ENCODE measurements at regions not wholly inside any gene's neighbourhood (a gene's known extent, or its start where the extent isn't known, plus 50 kb on each side); places are given as distances from the start of the nearest gene placed in this dataset.
A peak's percentile ranks its signal among the peaks of the same experiment; 100 is the strongest.
"Not testable (repeated sequence)": the region's sequence is repeated elsewhere in the genome, so short reads cannot be mapped to it uniquely, and the experiment has no call there.

DNA sequence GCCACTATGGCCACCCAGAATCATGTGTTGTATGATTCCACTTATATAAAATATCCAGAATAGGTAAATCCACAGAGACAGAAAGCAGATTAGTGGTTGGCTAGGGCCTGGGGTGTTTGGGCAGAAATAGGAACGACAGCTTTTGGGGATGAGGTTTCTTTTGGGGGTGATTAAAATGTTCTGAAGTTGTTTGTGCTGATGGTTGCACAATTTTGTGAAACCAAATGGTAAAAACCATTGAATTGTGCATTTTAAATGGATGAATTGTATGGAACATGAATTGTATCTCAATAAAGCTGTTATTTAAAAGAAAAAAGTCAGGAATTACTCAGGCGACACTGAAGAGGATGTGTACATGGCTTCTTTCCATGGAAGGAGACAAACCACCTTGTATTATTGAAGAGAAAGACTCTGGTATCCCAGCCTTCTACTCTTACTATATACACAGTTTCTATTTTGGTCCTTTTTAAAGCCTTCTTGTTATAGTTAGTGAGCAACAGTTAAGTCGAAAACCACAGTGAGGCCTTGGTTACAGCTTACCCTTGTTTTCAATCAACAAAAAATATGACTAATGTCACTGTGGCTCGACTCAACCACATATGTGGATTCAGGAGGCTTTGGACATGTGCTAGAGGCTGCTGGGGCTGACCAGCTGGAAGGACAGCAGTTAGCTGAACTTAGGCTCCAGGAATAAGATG lies 57.1 kb upstream of the KMT2E start:
- Histone ChIP-seq H3K36me3 (ENCODE audit: low read depth) (no peaks in the 10 kb centered on the region), H3K27ac (ENCODE audit: poor library complexity, severe bottlenecking) (no peak overlapping the region), H3K4me1 (ENCODE audit: insufficient read depth, poor library complexity, severe bottlenecking) (peaks cover 5% of the 10 kb centered on the region), H3K9me3 (ENCODE audit: severe bottlenecking) (no peaks in the 10 kb centered on the region), H3K27me3 (ENCODE audit: insufficient read depth, poor library complexity, severe bottlenecking) (no peaks in the 10 kb centered on the region), H3K4me3 (ENCODE audit: severe bottlenecking) (no peak overlapping the region)
- TF ChIP-seq, protein P1, sequence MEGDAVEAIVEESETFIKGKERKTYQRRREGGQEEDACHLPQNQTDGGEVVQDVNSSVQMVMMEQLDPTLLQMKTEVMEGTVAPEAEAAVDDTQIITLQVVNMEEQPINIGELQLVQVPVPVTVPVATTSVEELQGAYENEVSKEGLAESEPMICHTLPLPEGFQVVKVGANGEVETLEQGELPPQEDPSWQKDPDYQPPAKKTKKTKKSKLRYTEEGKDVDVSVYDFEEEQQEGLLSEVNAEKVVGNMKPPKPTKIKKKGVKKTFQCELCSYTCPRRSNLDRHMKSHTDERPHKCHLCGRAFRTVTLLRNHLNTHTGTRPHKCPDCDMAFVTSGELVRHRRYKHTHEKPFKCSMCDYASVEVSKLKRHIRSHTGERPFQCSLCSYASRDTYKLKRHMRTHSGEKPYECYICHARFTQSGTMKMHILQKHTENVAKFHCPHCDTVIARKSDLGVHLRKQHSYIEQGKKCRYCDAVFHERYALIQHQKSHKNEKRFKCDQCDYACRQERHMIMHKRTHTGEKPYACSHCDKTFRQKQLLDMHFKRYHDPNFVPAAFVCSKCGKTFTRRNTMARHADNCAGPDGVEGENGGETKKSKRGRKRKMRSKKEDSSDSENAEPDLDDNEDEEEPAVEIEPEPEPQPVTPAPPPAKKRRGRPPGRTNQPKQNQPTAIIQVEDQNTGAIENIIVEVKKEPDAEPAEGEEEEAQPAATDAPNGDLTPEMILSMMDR (IDR thresholded peaks at IDR 0.05; ENCODE audit: poor library complexity, severe bottlenecking), result no peak
- ATAC-seq (ENCODE audit: low read depth) (0 out of 3 replicates have a peak, but pooled peaks have one; percentile 40), DNase-seq (ENCODE audit: low spot score) (no peak)

DNA sequence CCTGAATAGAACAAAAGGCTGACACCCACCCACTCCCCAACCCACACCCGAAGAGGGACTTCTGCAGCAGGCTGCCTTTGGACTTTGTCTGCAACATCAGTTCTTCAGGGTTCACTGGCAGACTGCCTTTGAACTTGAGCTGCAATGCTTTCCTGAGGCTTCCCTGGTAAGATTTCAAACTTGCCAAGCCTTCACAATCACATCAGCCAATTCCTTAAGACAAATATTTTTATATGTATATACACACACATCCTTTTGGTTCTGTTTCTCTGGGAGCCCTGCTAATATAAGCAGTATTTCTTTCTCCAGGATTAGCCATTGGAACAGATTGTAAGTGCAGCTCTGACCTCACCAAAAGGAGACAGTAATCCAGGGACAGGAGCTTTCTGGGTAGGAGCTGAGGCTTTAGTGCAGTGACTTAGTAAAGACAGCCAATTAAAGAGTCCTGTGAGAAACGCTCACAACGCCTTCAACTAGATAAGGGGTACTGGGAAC lies 55.6 kb upstream of the KMT2E start:
- H3K27me3 ChIP-seq (ENCODE audit: insufficient read depth, poor library complexity, severe bottlenecking), result no peaks in the 10 kb centered on the region
- H3K9me3 ChIP-seq (ENCODE audit: severe bottlenecking), result no peaks in the 10 kb centered on the region
- no peak for ATAC-seq (ENCODE audit: low read depth)
- H3K27ac ChIP-seq (ENCODE audit: poor library complexity, severe bottlenecking), result no peak overlapping the region
- TF ChIP-seq, protein P1 (IDR thresholded peaks at IDR 0.05; ENCODE audit: poor library complexity, severe bottlenecking), result no peak
- no peak for DNase-seq (ENCODE audit: low spot score)
- H3K4me1 ChIP-seq (ENCODE audit: insufficient read depth, poor library complexity, severe bottlenecking), result peaks cover 17% of the 10 kb centered on the region
- H3K36me3 ChIP-seq (ENCODE audit: low read depth), result no peaks in the 10 kb centered on the region
- no peak overlapping the region for H3K4me3 ChIP-seq (ENCODE audit: severe bottlenecking)

DNA sequence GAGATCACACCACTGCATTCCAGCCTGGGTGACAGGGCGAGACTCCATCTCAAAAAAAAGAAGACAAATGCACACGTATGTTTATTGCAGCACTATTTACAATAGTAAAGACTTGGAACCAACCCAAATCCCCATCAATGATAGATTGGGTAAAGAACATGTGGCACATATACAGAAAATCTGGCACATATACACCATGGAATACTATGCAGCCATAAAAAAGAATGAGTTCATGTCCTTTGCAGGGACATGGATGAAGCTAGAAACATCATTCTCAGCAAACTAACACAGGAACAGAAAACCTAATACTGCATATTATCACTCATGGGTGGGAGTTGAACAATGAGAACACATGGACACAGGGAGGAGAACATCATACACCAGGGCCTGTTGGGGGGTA lies 54.5 kb upstream of the KMT2E start:
- not testable (repeated sequence) for H3K4me3 ChIP-seq (ENCODE audit: severe bottlenecking); ATAC-seq (ENCODE audit: low read depth); H3K27me3 ChIP-seq (ENCODE audit: insufficient read depth, poor library complexity, severe bottlenecking); DNase-seq (ENCODE audit: low spot score); H3K27ac ChIP-seq (ENCODE audit: poor library complexity, severe bottlenecking); H3K36me3 ChIP-seq (ENCODE audit: low read depth); H3K9me3 ChIP-seq (ENCODE audit: severe bottlenecking)
- peaks cover 26% of the 10 kb centered on the region for H3K4me1 ChIP-seq (ENCODE audit: insufficient read depth, poor library complexity, severe bottlenecking)

DNA sequence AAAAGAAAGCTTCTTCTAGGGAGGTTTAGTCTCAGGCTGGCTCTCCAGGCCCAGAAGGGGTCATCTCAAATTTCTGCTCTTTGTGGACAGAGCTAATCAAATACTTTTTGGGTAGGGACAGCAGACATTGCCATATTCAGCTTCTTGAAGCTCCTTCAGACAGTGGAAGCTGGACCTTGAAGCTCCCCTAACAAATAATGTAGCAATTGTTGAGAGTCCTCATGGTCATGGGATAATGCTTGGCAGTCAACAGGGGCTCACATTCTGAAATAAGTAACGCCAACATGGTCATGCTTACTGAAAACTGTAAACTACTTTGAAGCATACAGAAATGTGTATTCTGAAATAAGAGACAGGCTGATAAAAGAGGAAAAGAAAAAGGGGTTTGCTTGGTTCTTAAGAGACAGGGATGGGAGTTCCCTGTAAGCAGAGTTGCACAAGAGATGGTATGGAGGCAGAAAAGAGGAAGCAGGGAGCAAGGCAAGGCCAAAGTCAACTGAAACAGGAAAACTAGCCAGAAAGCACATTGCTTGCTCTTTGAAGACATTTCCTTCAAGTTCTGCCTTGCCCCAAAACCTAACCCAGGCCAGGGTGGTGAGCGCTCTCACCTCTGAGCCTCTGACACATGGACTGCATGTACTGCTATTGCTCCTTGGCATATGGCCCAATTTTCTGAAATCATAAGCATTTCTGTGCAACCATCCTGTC lies 53.1 kb upstream of the KMT2E start:
- no peaks in the 10 kb centered on the region for H3K9me3 ChIP-seq (ENCODE audit: severe bottlenecking)
- no peak overlapping the region for H3K4me3 ChIP-seq (ENCODE audit: severe bottlenecking)
- peak overlapping the region; percentile 57 for H3K27ac ChIP-seq (ENCODE audit: poor library complexity, severe bottlenecking)
- H3K36me3 ChIP-seq (ENCODE audit: low read depth), result no peaks in the 10 kb centered on the region
- DNase-seq (ENCODE audit: low spot score) (no peak), ATAC-seq (ENCODE audit: low read depth) (peak; percentile 50)
- TF ChIP-seq, protein P1 (IDR thresholded peaks at IDR 0.05; ENCODE audit: poor library complexity, severe bottlenecking), result no peak
- no peaks in the 10 kb centered on the region for H3K27me3 ChIP-seq (ENCODE audit: insufficient read depth, poor library complexity, severe bottlenecking)
- H3K4me1 ChIP-seq (ENCODE audit: insufficient read depth, poor library complexity, severe bottlenecking), result peaks cover 26% of the 10 kb centered on the region

DNA sequence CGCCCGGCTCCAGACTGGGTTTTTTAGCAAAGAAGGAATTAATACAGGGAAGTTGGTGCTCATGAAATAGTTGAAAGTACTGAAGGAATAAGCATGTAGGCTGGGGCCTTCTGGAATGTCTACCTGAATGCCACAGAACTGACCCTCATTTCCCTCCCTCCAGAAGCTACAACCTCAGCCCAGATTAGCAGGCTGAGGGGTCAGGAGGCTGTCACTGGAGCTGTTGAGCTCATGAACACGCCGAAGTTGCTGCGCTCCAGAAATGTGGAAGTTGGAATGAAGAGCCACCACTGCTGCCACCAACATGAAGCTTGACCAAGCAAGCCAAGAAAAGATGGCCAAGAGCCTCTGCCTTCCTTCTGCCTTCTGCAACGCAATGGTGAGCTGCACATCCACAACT lies 52.2 kb upstream of the KMT2E start:
- H3K4me3 ChIP-seq (ENCODE audit: severe bottlenecking), result no peak overlapping the region

More for the DNA sequence above, 52.2 kb upstream of the KMT2E start:
- no peaks in the 10 kb centered on the region for H3K27me3 ChIP-seq (ENCODE audit: insufficient read depth, poor library complexity, severe bottlenecking)
- no peaks in the 10 kb centered on the region for H3K36me3 ChIP-seq (ENCODE audit: low read depth)
- TF ChIP-seq, protein P1 (IDR thresholded peaks at IDR 0.05; ENCODE audit: poor library complexity, severe bottlenecking), result no peak
- no peaks in the 10 kb centered on the region for H3K9me3 ChIP-seq (ENCODE audit: severe bottlenecking)
- peaks cover 26% of the 10 kb centered on the region for H3K4me1 ChIP-seq (ENCODE audit: insufficient read depth, poor library complexity, severe bottlenecking)
- DNase-seq (ENCODE audit: low spot score) (no peak), ATAC-seq (ENCODE audit: low read depth) (no peak)
- H3K27ac ChIP-seq (ENCODE audit: poor library complexity, severe bottlenecking), result peak overlapping the region; percentile 57
